Inferior parietal cortex (tissue), 1 donor: ENCODE measurements at regions not wholly inside any gene's neighbourhood (a gene's known extent, or its start where the extent isn't known, plus 50 kb on each side); places are given as distances from the start of the nearest gene placed in this dataset.

Experiments used
- DNase-seq: peaks from one replicate; pipeline ENCODE4 v3.0.0-alpha.2; 2016; ENCODE audit errors: extremely low spot score

DNA sequence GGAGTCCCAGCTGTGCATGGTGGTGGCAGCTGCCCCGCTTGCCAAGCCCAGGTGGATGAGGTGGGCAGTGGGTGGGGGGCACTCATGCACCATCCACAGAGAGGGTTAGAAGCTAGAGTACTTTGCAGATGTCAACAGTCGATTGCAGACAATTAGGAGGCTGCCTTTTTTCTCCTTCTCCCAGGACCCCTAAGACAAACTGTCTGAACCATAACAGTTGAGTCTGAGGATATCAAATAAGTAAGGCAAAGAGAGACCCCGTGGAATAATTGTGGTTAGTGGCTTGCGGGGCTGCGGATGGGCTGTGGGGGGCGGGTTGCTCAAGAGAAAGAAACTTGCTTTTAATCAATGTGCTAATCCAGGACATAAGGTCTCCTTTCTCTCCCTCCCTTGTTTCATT, 926.2 kb downstream of the VRK1 start:
- DNase-seq, result no peak

GRCh38 chr14:97723819-97724218, 926.6 kb downstream of the VRK1 start:
- DNase-seq, result no peak

GRCh38 chr14:97724265-97724731, 927.1 kb downstream of the VRK1 start:
- no peak for DNase-seq

- no peak for DNase-seq
Observed at GRCh38 chr14:97726676-97727075, 929.5 kb downstream of the VRK1 start.

GRCh38 chr14:97730706-97731105, 933.5 kb downstream of the VRK1 start:
- DNase-seq, result no peak

GRCh38 chr14:97731800-97732199, 934.6 kb downstream of the VRK1 start:
- DNase-seq, result no peak

DNA sequence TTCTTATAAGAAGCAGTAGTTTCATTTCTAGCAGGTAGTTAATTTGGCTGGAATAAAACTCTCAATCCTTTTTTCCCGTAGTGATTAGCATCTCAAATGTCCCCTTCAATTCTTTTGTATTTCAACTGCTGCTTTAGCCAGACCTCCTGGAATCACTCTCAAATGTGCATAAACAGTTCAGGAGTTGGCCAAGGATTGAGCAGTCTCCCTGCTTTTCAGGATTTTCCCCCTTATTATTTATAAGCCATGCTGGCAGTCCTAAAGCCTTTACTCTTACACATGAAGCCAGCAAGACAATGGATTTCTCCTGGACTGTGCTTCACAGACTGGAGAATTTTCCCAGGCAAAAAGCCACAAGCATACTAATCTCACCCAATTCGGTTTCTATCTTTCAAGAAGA, 950.1 kb downstream of the VRK1 start:
- DNase-seq, result no peak

GRCh38 chr14:97748616-97749015, 951.4 kb downstream of the VRK1 start:
- no peak for DNase-seq

DNA sequence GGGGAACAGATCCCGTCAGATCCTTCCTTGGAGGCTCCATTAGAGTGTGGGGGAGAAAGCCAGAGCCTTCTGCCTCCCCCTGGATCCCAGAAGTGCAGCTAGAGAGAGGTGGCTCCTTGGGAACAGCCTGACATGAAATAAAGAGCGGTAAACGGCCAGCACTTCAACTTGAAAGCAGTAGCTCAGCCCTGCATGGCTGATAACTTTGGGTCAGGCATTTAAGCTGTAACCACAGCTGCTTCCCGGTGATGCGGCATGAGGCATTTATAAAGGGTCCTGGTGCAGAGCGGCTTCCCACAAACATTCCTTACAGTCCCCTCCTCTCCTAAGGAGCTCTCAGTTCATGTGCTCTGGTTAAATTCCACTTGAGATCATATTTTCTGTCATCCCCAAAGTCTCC, 960.3 kb downstream of the VRK1 start:
- no peak for DNase-seq

- no peak for DNase-seq
Observed at GRCh38 chr14:97760050-97760449, 962.9 kb downstream of the VRK1 start.

GRCh38 chr14:97762386-97762785, 965.2 kb downstream of the VRK1 start:
- DNase-seq, result no peak

DNA sequence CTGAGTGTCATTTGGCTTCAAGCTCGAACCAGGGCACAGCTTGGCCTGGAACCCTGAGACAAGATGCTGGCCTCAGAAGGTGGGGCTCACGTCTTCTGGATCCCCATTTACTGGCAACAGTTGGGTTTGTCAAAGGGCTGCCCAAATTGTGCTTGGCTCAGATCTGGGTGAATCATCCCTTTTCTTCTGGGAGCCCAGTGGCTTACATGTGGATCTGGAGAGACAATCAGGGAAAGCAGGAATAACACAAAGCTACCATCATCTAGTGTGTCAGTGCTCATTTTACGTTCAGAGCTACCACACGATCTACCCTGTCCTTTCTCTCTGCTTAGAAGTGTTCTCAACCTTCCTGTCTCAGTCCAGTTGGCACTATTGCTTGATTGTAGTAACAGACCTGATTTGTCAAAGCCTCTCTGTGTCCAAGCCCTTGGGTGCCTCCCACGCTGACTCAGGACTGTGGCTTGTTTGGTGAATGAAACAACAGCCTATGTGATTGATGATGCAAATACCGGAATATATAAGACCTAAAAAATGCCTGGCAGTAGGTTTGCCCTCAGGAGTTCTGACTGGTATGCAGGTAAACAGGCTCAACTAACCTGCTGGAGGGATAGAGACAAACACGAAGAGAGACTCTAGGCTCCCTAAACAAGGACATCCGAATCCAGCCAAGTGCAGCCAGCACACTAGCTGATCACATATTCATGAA, 974.3 kb downstream of the VRK1 start:
- no peak for DNase-seq

GRCh38 chr14:97773598-97773997, 976.4 kb downstream of the VRK1 start:
- DNase-seq, result no peak

GRCh38 chr14:97776890-97777558, 979.8 kb downstream of the VRK1 start:
- no peak for DNase-seq

- DNase-seq, result no peak
Observed at GRCh38 chr14:97777622-97778355, 980.6 kb downstream of the VRK1 start.

GRCh38 chr14:97779140-97779539, 982.0 kb downstream of the VRK1 start:
- no peak for DNase-seq

DNA sequence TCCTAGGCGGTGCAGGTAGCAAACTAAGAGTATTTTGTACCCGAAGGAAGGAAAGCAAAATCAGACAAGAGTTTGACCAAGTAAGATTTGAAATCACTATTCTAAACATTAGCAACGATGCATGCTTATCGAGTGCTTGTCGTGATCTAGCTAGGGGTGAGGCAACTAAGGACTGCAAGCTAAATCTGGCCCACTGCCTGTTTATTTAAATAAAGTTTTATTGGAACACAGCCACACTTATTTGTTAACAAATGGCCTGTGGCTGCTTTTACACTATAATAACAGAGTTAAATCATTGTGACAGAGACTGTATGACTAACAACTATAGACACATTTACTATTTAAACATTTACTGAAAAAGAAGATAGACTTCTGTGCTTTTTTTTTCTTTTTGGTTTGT, 983.6 kb downstream of the VRK1 start:
- DNase-seq, result no peak

GRCh38 chr14:97781961-97782360, 984.8 kb downstream of the VRK1 start:
- DNase-seq, result no peak

DNA sequence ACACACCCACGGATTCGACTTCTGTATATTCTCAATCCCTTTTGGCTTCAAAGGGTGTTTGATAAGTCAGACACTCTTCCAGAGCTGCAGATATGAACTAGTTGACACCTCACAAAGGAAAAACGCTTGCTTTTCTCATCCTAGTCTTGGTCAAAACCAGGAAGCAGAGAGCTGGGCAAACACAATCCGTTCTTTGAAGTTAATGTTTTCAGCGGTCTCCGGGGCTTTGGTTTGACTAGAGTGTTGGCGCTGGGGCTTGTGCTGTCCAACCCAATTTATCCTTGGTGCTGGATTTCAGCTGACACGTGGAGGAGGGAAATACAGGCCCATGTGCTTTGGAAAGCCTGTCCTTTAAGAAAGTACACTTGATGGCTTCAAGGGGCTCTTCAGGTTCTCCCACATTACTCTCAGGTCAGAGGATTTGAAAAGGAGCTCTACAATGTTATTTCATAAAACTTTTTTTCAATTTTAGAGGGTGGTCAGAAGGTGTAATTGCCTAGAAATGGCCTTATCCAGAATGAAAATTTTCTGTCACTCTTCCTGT, 985.8 kb downstream of the VRK1 start:
- no peak for DNase-seq

DNA sequence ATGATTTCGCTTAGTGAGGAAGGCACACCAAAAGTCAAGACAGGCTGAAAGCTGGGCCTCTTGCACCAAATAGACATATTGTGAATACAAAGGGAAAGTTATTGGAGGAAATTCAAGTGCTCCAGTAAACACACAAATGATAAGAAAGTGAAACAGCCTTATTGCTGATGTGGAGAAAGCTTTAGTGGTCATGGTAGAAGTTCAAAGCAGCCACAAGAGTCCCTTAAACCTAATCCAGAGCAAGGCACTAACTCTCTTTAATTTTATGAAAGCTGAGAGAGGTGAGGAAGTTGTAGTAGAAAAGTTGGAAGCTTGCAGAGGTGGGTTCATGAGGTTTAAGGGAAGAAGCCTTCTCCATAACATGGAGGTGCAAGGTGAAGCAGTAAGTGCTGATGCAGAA, 988.3 kb downstream of the VRK1 start:
- DNase-seq, result no peak

DNA sequence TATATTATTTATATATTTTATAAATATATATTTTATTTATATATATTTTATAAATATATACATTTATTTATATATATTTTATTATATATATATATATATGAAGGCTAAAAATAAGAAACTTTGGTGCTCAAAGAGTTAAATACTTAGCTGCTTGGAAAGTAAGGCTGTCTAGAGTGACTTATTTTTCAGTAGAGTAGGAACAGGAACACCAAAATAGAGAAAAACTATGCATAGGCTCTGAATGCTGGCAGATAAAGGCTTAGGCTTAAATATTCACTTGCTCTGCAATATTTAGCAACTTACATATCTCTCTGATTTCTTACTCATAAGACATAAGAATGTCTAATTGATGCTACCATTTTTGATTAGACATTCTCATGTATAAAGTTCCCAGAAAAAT, 991.2 kb downstream of the VRK1 start:
- DNase-seq, result no peak

GRCh38 chr14:97788846-97789526, 991.8 kb downstream of the VRK1 start:
- DNase-seq, result no peak
